Stimulated activated CD4-positive, alpha-beta T cell treated with anti-CD3 and anti-CD28 coated beads, Interleukin-1b, Interleukin-23, amount 100 ng/mL, for 4 hours (primary cell): ENCODE measurements at regions not wholly inside any gene's neighbourhood (a gene's known extent, or its start where the extent isn't known, plus 50 kb on each side); places are given as distances from the start of the nearest gene placed in this dataset.

Experiments used
- DNase-seq, 2 donors: peaks; one replicate each; pipeline ENCODE4 v3.0.0-alpha.2; 2020; ENCODE audit warnings: low read depth in 2 of 2

- no peak for DNase-seq
Measured at GRCh38 chr20:21577551-21577950, 63.7 kb upstream of the NKX2-2 start.

- no peak for DNase-seq
Measured at GRCh38 chr20:21575981-21576740, 62.3 kb upstream of the NKX2-2 start.

- no peak for DNase-seq
Measured at GRCh38 chr20:21575167-21575566, 61.3 kb upstream of the NKX2-2 start.

GRCh38 chr20:21574443-21574842 is 60.6 kb upstream of the NKX2-2 start:
- no peak for DNase-seq

- no peak for DNase-seq
Measured at GRCh38 chr20:21573259-21573658, 59.4 kb upstream of the NKX2-2 start.

GRCh38 chr20:21571841-21572690 is 58.2 kb upstream of the NKX2-2 start:
- DNase-seq: no peak

GRCh38 chr20:21570285-21570992 is 56.6 kb upstream of the NKX2-2 start:
- no peak for DNase-seq

- DNase-seq: no peak
Measured at GRCh38 chr20:21569586-21569985, 55.7 kb upstream of the NKX2-2 start.

- no peak for DNase-seq
Measured at GRCh38 chr20:21564127-21564773, 50.4 kb upstream of the NKX2-2 start.
